NCI-H2227 treated with DMSO at 0.1 percent for 48 hours (cell line): ENCODE measurements at regions not wholly inside any gene's neighbourhood (a gene's known extent, or its start where the extent isn't known, plus 50 kb on each side); places are given as distances from the start of the nearest gene placed in this dataset.

Source experiments
- DNase-seq: peaks from one replicate; lab custom pipeline; 2025; lab: John Stamatoyannopoulos, UW

GRCh38 chr4:35872273-35872672 is 372.0 kb downstream of the ARAP2 start:
- DNase-seq: no peak

DNA sequence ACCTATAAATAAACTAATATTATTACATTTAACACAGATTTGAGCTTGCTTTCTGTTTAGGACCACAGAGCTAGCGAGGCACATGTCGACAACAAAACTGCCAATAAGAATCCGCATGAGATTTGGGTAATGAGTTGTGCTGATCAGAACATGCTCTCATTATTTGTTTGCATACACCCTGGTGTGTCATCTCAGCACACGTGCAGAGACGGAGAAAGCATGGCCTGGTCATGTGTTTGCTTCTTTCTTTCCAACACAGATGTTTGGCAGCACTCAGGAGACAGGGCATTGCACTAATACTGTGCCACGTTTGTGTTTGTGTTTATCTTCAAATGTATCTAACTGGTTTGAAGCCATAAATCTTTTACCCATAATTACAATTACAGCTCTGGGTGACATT is 364.8 kb downstream of the ARAP2 start:
- DNase-seq: no peak

DNA sequence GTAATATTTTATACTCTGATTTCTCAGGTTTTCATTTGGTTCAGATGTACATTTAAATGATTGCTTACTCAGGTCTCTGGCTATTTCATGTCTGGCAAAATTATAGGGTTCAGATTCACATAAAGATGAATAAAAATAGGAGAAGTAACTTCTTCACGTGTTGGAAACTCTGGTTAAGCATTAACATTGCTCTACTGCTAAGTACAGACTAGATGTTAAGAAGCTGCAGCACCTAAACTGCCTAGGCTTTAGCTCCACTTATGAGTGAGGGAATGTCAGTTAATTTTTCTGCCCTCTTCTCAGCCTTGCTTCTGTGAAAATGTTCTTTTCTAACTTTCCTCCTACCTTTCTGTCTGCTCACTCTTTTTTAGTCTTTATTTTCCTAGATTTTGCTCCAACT is 361.2 kb downstream of the ARAP2 start:
- DNase-seq: no peak

DNA sequence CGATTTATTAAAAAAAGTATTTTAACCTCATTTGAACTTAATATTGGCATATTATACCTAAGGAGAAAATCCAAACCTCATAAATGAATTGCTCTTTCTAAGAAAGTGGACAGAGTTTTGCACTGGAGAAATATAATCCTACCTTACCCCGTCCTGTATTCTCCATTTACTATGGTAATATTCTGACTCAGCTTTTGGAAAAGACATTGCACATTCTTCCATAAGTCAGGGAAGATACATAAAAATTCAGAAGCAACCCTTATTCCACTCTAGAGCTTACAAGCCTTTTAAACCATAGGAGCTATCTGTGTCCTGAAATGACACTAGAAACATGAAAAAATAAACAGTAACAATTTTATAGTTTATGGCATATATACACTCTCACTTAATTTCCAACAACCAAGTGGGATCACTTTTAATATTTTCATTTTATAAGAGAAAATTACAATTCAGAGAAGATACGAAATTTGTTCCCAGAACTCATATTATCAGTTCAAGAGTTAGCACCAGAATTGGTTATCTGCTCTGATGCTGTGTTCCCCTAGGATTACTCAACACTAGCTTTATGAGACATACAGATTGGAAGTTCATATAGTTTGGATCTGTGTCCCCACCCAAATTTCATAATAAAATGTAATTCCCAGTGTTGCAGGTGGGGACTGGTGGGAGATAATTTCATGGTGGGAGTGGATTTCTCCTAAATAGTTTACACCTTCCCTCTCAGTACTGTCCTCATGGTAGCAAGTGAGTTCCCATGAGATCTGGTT is 359.4 kb downstream of the ARAP2 start:
- no peak for DNase-seq

DNA sequence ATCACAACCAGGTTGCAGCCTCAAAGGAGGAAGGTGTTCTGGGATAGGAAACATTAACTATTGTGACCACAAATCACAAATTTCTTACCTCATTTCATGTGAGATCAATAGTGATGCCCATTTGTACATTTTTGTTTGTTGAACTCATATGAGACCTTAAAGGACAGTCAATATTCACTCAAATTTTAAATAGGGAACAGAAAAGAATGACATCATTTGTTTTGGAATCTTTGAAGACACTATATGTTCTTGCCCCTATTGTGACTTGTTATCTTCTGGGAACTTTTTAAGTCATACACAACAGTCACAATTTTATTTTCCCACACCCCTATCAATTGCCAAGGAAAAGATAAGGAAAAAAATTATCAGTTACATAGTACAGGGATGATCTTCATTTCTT is 346.5 kb downstream of the ARAP2 start:
- DNase-seq: no peak

- no peak for DNase-seq
Observed at GRCh38 chr4:35900286-35901243, 343.7 kb downstream of the ARAP2 start.

DNA sequence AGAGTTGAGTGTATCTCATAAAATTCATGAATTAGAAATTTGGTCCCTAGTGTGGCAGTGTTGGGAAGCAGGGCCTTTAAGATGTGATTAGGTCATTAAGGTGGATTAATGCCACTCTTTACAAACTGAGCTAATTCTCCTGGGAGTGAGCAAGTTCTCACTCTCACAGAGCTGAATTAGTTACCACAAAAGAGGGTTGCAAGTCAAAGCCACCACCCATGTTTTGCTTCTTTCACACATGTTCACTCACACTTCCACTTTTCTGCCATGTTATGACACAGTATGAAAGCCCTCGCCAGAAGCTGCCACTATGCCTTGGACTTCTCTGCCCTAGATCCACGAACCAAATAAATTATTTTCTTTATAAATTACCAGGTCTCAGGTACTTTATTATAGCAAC is 332.1 kb downstream of the ARAP2 start:
- no peak for DNase-seq

- DNase-seq: no peak
Observed at GRCh38 chr4:35918491-35918977, 325.8 kb downstream of the ARAP2 start.

- DNase-seq: no peak
Observed at GRCh38 chr4:35925806-35926205, 318.5 kb downstream of the ARAP2 start.

GRCh38 chr4:35926788-35927187 is 317.5 kb downstream of the ARAP2 start:
- no peak for DNase-seq

DNA sequence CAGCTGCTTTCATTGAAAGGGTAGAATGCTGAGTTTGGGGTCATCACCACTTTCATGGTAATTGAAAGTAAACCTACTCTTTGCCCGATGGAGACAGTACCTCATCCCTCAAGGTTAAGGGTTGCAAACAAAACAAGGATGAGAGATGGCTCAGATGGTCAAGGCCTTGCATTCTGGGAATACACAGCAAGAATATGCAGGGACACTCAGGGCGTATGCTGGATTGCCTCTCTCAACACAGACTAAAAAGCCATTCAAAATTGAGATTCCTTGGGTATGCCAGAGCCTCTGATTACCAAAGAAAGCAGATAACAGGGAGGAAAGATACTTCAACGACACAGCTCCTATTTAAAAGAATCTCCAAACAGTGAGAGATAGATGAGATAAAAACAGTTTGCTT is 310.4 kb downstream of the ARAP2 start:
- DNase-seq: no peak

- no peak for DNase-seq
Observed at GRCh38 chr4:35934320-35934981, 309.9 kb downstream of the ARAP2 start.

DNA sequence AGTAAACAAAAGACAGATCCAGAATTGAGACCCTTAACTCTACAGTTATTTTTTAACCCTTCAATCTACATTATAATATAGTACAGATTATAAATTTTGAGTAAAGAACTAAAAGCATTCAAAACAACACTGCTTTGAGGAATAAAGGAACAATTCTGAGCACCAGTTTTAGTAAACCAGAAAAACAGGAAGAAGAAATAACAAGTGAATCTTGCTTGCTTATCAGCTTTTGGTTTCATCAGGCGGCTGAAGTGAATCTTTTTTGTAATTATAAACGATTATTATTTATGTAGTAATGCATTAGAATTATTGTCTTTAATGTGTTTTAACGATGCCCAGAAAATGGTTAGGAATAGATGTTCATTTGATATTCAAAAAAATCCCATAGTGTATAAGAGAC is 305.4 kb downstream of the ARAP2 start:
- DNase-seq: no peak

DNA sequence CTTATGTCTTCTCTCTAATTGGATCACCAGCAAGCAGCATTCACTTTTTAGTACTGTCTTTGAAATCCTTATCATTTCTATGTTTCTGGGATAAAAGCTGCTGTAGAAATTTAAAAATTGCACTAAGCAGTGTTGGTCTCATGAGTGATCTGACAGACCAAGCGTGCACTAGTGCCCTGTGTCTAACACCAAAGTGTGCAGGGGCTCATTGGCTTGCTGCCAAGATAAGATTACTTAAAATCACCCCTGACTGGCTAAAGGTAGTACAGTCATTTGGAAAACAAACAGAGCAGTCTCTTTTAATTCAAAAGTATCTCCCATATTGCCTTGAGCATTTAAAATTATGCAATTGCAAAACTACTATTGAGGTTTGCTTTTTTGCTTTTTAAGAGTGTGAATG is 304.6 kb downstream of the ARAP2 start:
- no peak for DNase-seq

- no peak for DNase-seq
Observed at GRCh38 chr4:35942092-35942491, 302.2 kb downstream of the ARAP2 start.

DNA sequence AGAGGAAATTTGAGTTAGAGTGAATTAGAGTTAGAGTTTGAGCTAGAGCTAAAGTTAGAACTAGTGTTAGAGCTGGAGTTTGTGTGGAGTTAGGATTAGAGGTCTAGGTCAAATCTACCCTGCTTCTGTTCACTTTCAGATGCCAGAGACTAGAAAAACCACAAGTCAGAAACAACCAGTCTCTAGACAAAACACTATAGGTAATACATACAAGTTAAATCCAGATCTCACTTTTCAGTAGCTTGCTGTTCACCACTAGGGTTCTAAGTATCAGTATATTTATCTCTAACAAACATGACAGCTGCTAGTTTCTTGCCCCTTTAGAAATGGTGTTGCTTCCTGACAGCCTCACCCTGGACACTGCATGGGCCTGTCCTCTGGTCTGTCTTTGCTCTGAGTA is 300.7 kb downstream of the ARAP2 start:
- no peak for DNase-seq

DNA sequence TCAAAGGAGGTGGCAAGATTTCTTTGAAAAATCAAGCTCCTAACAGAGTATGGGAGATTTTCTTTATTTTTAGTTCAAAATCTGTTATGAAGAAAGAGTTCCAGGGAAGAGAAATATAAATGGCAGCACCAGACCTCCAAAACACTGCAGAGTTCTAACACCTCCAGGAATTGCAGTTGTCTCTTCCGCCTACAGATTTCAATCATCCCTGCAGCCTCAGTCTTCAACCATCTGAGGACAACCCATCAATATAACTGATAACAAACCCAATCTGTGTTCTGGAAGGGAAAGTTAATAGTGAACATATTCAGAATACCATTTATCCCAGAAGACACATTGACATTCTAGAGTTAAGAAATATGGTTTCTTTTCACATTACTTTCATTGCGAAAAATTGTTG is 296.1 kb downstream of the ARAP2 start:
- no peak for DNase-seq

DNA sequence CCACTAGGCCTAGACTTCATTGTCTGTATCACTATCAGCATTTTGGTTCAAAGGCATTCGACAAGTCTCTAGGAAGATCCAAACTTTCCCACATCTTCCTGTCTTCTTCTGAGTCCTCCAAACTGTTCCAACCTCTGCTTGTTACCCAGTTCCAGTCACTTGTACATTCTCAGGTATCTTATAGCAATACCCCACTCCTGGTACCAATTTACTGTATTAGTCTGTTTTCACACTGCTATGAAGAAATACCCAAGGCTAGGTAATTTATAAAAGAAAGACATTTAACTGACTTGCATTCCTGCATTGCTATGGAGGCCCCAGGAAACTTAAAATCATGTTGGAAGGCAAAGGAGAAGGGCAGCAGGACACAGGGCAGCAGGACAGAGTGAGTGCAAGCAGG is 293.9 kb downstream of the ARAP2 start:
- DNase-seq: no peak

DNA sequence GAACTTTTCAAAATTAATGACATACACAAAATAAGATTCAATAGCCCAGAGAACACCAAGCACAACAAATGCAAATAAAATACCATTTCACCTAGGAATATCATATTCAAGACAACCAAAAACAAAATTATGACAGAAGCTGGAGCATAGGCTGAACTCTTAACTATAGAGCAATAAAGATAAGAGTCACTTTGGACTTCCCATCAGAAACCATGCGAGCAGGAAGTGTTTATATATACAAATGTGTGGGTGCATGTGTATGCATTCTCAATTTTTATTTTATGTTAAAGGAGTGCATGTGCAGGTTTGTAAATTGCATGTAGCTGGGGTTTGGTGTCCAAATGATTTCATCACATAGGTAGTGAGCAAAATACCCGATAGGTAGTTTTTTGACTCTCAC is 291.6 kb downstream of the ARAP2 start:
- DNase-seq: no peak

DNA sequence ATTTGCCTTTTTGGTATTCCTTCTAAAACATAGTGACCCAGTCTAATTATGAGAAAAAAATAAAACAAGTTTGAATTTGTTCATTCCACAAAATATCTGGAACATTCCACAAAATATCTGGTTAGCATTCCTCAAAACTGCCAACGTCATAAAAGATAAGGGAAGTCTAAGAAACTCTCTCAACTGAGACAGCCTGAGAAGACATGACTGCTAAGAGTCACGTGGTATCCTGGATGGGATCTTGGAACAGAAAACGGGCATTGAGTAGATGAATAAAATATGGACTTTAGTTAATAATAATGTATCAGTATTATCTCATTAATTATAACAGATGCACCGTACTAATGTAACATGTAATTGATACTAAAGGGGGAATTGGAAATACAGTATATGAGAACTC is 280.9 kb downstream of the ARAP2 start:
- no peak for DNase-seq

GRCh38 chr4:35963974-35964515 is 280.3 kb downstream of the ARAP2 start:
- no peak for DNase-seq

DNA sequence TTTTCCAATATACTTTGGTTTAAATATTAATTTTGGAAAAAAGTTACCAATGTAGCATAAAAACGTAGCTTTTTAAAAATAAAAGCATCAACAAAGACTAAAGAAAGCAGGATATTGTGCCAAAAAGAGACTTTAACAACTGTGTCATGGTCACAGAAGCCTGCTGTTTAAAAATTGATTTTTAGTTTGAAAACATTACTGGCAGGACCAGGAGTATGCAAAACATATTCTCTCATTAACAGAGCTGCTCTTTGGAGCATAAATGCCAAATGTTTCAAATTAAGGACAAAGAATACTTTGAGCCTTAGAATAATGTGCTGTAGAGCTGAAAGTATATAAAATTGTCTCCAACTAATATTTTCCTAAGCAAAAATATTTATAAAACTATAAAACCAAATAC is 279.0 kb downstream of the ARAP2 start:
- no peak for DNase-seq
